Left renal cortex interstitium (tissue), 4 donors: ENCODE measurements at regions not wholly inside any gene's neighbourhood (a gene's known extent, or its start where the extent isn't known, plus 50 kb on each side); places are given as distances from the start of the nearest gene placed in this dataset.
A peak's percentile ranks its signal among the peaks of the same experiment; 100 is the strongest.

Experiments used
- DNase-seq, 4 donors: peaks; one replicate each; pipeline ENCODE4 v3.0.0-alpha.2; 2013; ENCODE audit warnings: low read depth in 4 of 4, low spot score in 2 of 4, missing footprints in 1 of 4

GRCh38 chr3:30162579-30162978, 443.8 kb upstream of the TGFBR2 start:
- DNase-seq, result no peak

DNA sequence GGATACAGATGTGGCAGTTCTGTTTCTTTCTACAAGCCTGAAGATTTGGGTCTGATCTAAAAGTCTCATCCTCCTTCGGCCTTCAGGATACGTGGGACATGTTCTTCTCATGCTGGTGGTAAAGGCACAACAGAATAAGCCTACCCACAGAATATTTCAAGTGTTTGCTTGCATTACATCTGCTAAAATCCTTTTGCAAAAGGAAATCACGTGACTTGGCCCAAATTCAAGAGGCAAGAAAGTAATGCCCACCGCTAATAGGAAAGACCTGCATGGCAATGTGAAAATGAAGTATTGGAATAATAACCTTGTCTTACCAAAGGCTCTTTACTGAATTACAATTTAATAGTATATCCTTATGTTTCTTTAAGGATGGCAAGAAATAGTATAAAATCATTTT, 439.9 kb upstream of the TGFBR2 start:
- DNase-seq, result no peak

DNA sequence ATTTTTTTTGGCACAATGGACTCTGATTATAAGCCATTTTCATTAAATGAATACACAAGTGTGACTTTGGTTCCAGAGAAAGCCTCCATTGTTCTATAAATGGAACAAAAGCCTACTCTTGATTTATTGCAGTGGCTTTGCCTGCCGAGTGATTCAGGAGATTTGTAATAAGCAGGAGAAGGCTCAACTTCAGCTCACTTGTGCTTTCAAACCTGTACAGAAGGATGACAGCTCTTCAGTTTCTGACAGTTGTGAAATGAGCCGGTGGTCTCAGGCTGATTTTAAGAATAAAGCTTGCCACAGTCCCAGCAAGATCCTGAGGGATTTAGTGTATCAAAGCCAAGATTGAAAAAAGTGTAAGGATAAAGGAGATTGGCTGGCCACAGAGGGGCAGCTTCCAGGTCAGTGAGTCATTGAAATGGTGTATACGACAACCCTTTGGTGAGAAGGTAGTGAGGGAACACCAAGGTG, 438.8 kb upstream of the TGFBR2 start:
- no peak for DNase-seq

DNA sequence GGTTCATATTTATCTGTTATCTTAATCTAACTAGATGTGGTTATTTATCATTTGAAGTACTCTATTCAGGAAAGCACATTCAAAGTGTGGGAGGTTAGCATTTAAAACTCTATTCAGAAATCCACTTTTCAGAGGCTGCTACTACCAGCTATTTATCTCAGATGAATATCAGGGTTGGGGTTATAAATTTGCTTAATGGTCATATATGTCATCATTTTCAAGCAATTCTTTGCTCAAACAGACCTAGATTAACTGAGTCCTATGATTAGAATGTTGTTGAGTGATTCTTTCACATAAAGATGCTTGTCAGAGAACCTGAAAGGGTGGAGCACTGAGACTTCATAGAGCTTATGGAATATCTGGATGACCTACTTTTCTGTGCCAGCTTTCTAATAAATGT, 436.9 kb upstream of the TGFBR2 start:
- DNase-seq, result no peak

DNA sequence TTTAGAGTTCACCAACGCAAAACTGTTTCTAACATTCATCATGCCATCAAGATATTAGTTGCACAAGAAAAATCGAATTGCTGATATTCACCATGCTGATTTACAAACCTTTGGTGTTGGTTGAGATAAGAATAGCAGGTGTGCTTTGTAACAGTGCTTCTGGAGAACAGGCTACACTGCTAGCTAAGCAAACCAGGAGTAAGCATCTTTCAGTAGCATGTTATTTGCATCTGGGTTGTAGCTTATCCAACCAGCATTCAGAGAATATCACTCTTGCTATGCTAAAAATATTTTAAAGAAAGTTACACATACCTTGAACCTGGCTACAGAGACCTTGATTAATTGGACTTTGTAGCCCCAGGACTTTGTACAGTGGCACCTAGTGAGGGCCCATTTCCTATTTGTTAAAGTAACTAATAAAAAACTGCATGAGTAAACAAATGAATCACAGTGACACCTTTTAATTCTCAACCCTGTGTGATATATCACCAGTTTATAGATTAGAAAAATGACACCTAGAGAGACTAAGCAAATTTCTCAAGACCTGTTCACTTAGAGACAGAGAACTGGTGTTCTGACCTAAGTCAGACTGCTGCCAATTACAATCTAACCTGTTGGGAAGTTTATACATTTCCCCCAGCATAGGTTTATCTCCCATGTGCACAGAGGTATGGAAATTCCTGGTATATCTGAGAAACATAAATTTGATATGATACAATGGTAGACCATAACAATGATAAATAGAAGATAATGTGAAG, 435.5 kb upstream of the TGFBR2 start:
- DNase-seq, result no peak

- no peak for DNase-seq
These were observed 432.0 kb upstream of the TGFBR2 start for GRCh38 chr3:30174357-30174756.

GRCh38 chr3:30180310-30181177, 425.9 kb upstream of the TGFBR2 start:
- DNase-seq, result no peak

DNA sequence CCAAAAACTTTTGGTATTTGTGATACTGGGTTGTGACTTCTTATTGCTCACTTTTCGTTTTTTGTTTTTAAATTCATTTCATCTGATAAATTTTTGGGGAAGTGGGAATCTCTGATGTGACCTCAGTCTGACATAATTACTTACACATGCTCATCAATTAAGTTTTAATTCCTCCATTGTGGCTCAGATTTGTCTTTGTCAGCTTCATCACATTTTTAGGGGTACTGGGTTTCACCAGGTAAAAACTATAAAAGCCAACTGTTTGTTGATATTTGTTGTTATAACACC, 425.3 kb upstream of the TGFBR2 start:
- DNase-seq, result no peak

- no peak for DNase-seq
These were observed 424.8 kb upstream of the TGFBR2 start for GRCh38 chr3:30181581-30181980.

DNA sequence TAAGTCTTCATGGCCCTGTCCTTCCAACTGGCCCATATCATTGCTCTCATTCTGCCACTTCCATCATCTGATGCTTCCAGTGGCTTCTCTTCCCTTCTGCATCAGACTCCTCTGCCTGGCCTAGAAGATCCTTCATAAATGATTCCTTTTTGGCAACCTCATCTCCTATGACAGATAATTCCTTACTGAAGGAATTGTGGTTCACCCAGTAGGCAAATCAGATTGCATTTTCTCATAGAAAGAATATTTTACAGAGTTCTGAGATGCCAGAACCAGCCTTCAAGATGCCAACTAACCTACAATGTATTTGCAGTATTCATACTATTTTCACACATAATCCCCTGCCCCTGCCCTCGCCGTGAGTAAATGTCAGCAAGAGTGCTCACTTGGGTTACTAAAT, 423.0 kb upstream of the TGFBR2 start:
- DNase-seq, result no peak

GRCh38 chr3:30184091-30184810, 422.1 kb upstream of the TGFBR2 start:
- no peak for DNase-seq

DNA sequence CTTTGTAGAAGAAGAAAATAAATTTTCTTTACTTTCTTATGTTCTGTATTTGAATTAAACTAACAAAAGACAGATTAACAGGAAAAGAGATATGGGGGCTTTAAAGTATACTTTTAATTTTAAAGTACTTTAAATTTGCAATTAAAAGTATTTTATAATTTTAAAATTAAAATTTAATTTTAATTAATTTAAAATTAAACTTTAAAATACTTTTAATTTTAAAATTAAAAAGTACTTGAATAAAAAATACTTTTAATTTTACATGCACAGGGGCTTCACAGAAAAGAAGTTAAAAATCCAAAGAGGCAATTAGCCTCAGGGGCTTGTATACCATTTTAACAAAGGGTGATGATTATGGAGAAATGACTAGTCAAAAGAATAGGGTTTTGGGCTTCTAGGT, 420.5 kb upstream of the TGFBR2 start:
- DNase-seq, result no peak

- no peak for DNase-seq
These were observed 419.6 kb upstream of the TGFBR2 start for GRCh38 chr3:30186741-30187219.

DNA sequence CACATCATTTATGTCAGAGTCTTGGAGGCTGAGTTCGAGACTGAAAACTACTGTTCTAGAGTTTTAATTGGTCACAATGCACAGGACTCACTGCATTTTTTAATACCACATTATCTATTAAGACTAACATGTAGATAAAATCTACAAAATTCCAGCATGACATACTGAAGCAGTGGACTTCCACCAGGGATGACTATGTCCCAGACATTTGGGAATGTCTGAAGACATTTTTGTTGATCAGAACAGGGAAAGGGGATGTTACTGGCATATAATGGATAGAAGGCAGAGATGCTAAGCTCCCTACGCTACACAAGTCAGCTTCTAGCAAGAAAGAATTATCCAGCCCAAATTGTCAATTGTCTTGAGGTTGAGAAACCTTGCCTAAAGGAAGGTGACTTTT, 419.0 kb upstream of the TGFBR2 start:
- no peak for DNase-seq

DNA sequence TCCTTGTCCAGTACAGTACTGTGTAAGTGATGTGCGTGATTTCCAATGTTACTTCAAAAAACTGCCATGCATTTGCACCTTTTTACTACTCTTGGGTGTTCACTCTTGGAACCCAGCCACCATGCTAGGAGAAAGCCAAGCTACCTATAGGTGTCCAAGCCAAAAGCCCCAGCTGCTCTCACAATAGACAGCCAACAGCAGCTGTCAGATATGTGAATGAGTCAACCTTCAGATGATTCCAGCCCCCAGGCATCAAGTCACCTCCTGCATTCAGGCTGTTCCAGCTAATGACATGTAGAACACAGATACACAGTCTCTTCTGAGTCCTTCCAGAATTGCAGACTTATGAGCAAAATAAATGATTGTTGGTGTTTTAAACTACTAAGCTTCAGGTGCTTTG, 417.7 kb upstream of the TGFBR2 start:
- no peak for DNase-seq

GRCh38 chr3:30189900-30190299, 416.5 kb upstream of the TGFBR2 start:
- no peak for DNase-seq

DNA sequence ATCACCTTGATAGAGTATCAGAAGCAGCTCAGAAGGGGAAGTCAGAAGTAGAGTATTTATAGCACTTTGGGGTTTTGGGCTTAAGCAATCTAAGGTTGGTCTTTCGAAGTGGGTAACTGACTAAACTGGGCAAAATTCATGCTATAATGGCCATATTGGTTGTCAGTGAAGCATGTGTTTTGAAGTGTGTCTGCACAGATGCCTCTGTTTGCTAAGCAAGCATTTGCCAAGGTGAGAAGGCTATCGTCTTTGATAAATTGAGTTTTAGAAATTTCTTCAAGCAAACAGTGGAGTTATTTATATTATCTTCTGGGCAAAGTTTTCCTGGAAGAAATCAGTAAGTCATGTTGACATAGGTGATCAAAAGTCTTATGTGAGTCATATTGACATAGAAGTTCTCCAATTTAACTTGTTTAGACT, 412.8 kb upstream of the TGFBR2 start:
- no peak for DNase-seq

GRCh38 chr3:30195352-30195751, 411.0 kb upstream of the TGFBR2 start:
- DNase-seq, result no peak

- no peak for DNase-seq
These were observed 408.2 kb upstream of the TGFBR2 start for GRCh38 chr3:30198162-30198561.

DNA sequence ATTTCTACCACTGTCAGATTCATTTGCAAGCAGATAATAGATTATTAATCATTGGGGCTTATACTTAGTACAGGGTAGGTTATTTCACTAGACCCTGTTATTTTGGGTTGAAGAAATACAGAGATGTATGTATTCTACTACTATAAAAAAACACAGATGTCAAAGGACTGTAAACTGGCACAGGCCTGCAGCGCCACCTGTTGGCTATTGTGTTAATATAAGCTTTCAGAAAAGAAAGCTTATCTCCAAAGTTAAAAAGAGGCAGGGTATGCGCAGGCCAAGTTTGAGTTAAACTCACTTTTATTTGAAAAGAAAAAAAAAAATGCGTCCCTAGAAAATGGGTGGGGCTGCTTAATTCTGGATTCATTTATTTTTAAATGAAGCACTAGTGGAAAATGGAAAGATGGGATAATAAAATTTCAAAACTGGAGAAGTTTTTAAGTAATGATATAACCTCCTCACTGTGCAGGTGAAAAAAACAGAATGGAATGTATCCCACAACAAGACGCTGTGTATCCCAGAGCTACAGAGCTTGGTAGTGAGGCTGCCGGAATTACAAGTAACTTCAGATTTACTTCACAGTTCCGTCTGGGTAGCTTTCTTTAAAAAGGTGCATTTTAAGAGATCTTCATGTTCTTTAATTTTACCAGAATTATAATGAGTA, 407.2 kb upstream of the TGFBR2 start:
- DNase-seq, result peak in 3 of 4 donors; percentile 35 to 59 (median 46)

DNA sequence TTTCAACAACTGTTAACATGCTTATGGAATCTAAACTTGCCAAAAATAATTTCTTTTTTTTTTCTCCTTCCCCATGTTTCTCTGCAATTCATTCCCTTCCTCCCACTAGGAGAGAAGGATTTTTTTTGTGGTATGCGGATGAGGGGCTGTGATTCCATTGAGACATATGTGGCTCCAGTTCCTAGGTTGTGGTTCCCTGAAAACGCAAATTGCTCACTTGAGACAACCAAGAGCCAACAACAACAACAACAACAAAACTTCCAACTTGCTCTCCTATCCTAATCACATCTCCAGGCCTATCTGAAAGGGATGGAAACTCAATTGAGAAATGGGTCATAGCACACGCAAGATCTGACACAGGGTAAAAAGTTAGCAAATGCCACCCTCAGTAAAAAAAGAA, 406.5 kb upstream of the TGFBR2 start:
- DNase-seq, result no peak
